Fibroblast of skin of right biceps (primary cell): ENCODE measurements at regions not wholly inside any gene's neighbourhood (a gene's known extent, or its start where the extent isn't known, plus 50 kb on each side); places are given as distances from the start of the nearest gene placed in this dataset.

Source experiments
- DNase-seq: peaks from one replicate; pipeline ENCODE4 v3.0.0-alpha.2; 2013

- peak; percentile 2 for DNase-seq
Observed at GRCh38 chr11:133787379-133788141, 57.8 kb downstream of the SPATA19 start.

GRCh38 chr11:133785795-133786340 lies 59.4 kb downstream of the SPATA19 start:
- DNase-seq, result no peak

- no peak for DNase-seq
Observed at GRCh38 chr11:133784359-133784758, 61.0 kb downstream of the SPATA19 start.

- no peak for DNase-seq
Observed at GRCh38 chr11:133782116-133782725, 63.1 kb downstream of the SPATA19 start.

- no peak for DNase-seq
Observed at GRCh38 chr11:133778161-133778560, 67.2 kb downstream of the SPATA19 start.

GRCh38 chr11:133776671-133777367 lies 68.5 kb downstream of the SPATA19 start:
- DNase-seq, result no peak

GRCh38 chr11:133762538-133762937 lies 82.8 kb downstream of the SPATA19 start:
- DNase-seq, result no peak

GRCh38 chr11:133753150-133753549 lies 92.2 kb downstream of the SPATA19 start:
- DNase-seq, result no peak

- no peak for DNase-seq
Observed at GRCh38 chr11:133749841-133750240, 95.5 kb downstream of the SPATA19 start.

- DNase-seq, result no peak
Observed at GRCh38 chr11:133747409-133747808, 97.9 kb downstream of the SPATA19 start.

GRCh38 chr11:133746663-133747306 lies 98.5 kb downstream of the SPATA19 start:
- DNase-seq, result no peak

GRCh38 chr11:133745791-133746190 lies 99.5 kb downstream of the SPATA19 start:
- no peak for DNase-seq

- no peak for DNase-seq
Observed at GRCh38 chr11:133742353-133742752, 103.0 kb downstream of the SPATA19 start.

- no peak for DNase-seq
Observed at GRCh38 chr11:133740963-133741362, 104.3 kb downstream of the SPATA19 start.

- DNase-seq, result no peak
Observed at GRCh38 chr11:133739481-133739880, 105.8 kb downstream of the SPATA19 start.

GRCh38 chr11:133738624-133739023 lies 106.7 kb downstream of the SPATA19 start:
- DNase-seq, result no peak

- DNase-seq, result no peak
Observed at GRCh38 chr11:133733631-133734030, 111.7 kb downstream of the SPATA19 start.

GRCh38 chr11:133732109-133732674 lies 113.1 kb downstream of the SPATA19 start:
- no peak for DNase-seq

- no peak for DNase-seq
Observed at GRCh38 chr11:133727774-133728173, 117.5 kb downstream of the SPATA19 start.

GRCh38 chr11:133726542-133726941 lies 118.8 kb downstream of the SPATA19 start:
- no peak for DNase-seq

GRCh38 chr11:133724116-133724515 lies 121.2 kb downstream of the SPATA19 start:
- DNase-seq, result no peak

- DNase-seq, result no peak
Observed at GRCh38 chr11:133723056-133723455, 122.3 kb downstream of the SPATA19 start.

- no peak for DNase-seq
Observed at GRCh38 chr11:133720951-133721350, 124.4 kb downstream of the SPATA19 start.
